CD4-positive, alpha-beta T cell treated with Interleukin-15 for 1 hour (primary cell): ENCODE measurements at regions not wholly inside any gene's neighbourhood (a gene's known extent, or its start where the extent isn't known, plus 50 kb on each side); places are given as distances from the start of the nearest gene placed in this dataset.
"Not testable (repeated sequence)": the region's sequence is repeated elsewhere in the genome, so short reads cannot be mapped to it uniquely, and the experiment has no call there.

Source experiments
- DNase-seq: peaks from one replicate; pipeline ENCODE4 v3.0.0-alpha.2; 2020

GRCh38 chr21:10411776-10412526, 109.4 kb upstream of the TPTE start:
- not testable (repeated sequence) for DNase-seq

DNA sequence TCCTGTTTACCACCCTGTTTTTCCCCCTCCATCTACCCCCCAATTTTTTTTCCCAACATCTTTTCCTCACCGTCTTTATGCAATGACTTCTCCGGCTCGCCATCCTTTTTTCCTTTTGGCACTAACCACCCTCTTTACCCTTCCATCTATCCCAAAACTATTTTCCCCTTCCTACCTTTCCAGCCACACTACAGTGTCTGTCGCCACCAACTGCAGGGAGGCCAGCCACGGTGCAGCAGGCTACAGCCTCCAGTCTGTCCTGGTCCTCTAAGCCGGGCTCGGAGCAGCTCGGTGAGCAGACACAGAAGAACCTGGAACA, 108.5 kb upstream of the TPTE start:
- DNase-seq: not testable (repeated sequence)

GRCh38 chr21:10413247-10414120, 107.9 kb upstream of the TPTE start:
- DNase-seq: not testable (repeated sequence)

DNA sequence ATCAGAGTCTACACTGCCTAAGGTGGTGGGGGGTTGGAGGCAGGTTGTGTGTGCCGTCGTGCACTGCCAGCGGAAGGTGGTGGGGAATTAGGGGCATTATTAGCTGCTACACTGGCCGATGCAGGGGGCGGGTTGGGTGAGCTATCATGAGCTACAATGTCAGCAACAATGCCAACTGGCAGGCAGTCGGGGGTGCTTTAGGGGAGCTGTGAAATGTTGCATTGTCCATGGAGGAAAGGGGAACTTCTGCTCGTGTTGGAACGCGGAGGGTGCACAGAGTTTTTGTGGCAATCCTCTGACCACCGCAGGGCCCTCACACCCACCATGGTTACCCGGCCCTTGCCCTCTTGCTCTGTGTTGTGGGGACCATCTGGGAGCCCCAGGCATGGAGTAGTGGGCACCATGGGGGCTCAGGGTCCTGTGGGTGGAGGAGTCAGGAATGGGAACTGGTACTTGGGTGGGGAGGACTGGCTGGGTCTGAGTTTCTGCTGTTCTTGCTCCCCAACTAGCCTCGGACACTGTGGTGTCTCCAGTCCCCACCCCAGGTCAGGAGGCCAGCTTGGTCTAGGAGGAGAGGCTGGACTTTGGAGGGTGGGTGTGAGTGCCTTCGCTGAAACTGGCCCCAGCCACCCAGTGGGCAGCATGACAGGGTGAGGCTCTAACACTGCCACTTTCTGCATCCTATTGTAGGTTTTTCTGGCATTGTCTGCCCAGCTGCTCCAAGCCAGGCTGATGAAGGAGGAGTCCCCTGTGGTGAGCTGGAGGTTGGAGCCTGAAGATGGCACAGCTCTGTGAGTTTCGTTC, 107.1 kb upstream of the TPTE start:
- DNase-seq: not testable (repeated sequence)

- DNase-seq: not testable (repeated sequence)
Measured at GRCh38 chr21:10414925-10415254, 106.5 kb upstream of the TPTE start.

DNA sequence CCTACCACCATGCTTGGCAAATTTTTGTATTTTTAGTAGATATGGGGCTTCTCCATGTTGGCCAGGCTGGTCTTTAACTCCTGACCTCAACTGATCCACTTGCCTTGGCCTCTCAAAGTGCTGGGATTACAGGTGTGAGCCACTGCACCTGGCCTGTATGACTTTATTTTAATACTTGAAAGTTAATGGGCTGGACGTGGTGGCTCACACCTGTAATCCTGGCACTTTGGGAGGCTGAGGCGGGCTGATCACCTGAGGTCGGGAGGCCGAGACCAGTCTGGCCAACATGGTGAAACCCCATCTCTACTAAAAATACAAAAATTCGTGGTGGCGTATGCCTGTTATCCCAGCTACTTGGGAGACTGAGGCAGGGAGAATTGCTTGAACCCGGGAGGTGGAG, 105.9 kb upstream of the TPTE start:
- not testable (repeated sequence) for DNase-seq

DNA sequence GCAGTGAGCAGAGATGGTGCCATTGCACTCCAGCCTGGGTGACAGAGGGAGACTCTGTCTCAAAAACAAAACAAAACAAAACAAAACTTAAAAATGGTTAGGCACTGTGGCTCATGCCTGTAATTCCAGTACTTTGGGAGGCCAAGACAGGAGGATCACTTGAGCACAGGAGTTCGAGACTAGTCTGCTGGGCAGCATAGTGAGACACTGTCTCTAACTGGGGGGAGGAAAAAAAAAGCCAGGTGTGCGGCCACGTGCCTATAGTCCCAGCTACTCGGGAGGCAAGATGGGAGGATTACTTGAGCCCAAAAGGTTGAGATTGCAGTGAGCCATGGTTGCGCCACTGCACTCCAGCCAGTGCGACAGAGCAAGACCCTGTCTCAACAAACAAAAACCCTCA, 105.5 kb upstream of the TPTE start:
- not testable (repeated sequence) for DNase-seq

GRCh38 chr21:10416691-10417447, 104.5 kb upstream of the TPTE start:
- DNase-seq: not testable (repeated sequence)

DNA sequence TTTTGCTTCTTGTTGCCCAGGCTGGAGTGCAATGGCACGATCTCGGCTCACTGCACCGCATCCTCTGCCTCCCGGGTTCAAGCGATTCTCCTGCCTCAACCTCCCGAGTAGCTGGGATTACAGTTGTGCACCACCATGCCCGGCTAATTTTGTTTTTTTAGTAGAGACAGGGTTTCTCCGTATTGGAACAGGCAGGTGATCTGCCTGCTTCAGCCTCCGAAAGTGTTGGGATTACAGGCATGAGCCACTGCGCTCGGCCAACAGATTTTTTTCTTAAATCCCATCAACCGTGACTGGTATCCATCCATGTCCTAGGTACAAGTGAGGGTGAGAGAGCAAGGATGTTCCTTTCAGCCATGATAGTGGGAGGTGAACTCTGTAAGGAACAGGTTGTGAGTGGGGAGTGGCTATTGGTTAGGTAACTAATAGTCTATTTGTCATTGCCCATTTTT, 103.8 kb upstream of the TPTE start:
- not testable (repeated sequence) for DNase-seq

DNA sequence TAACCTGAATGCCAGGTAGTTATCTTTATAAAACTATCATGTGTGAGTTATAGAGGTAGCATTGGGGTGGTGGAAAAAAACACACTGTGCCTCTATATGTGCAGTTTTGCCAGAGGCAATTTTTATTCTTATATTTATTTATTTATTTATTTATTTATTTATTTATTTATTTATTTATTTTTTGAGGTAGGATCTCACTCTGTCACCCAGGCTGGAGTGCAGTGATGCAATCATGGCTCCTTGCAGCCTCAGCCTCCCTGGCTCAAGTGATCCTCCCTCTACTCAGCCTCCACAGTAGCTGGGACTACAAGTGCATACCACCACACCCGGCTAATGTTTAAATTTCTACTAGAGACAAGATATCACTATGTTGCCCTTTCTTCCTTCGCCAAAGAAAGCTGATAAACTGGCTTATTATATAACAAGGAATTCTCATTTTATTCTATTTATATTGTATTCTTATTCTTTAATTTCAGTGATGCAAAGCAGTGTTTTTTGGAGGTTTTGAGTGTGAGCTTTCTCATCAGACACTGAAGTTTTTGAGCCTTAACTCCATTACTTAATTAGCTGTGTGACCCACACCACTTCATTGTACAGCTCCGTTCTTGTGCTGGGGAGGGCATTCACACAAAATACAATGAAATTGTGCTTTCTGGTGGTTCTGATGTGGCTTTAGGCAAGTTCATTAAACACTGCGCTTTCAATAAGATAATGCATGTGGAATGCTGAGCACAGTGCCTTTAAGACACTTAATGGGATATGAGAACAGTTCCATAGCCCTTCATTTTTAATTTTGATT, 102.9 kb upstream of the TPTE start:
- not testable (repeated sequence) for DNase-seq

- DNase-seq: not testable (repeated sequence)
Measured at GRCh38 chr21:10421199-10421598, 100.2 kb upstream of the TPTE start.

DNA sequence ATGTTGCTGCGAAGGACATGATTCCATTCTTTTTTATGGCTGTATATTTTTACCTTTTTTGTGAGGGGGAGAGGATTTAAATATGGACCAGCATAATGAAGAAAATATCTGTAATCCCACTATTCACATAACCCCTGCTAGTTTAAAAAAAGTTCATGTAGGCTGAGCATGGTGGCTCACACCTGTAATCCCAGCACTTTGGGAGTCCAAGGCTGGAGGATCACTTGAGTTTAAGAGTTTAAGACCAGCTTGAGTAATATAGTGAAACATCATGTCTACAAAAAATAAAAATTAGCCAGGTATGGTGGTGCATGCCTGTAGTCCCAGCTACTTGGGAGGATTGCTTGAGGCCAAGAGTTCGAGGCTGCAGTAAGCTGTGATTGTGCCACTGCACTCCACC, 99.8 kb upstream of the TPTE start:
- DNase-seq: not testable (repeated sequence)

- DNase-seq: not testable (repeated sequence)
Measured at GRCh38 chr21:10424097-10424886, 97.1 kb upstream of the TPTE start.

- not testable (repeated sequence) for DNase-seq
Measured at GRCh38 chr21:10424887-10425145, 96.6 kb upstream of the TPTE start.

DNA sequence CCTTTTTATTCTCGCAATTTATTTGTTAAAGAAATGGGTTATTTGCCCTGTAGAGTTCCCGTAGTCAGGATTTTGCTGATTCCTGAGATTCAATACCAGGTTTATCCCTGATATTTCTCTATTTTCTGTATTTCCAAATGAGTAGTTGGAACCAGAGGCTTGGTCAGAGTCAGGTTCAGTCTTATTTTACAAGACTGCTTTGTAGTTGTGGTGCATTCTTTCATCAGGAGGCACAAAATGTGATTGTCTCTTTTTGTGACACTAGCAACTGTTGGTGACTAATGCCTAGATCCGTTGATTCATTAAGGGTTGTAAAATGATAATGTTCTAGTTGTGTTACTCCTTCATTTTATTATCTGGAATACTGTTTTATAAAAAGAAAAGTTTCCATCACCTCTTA, 95.5 kb upstream of the TPTE start:
- no peak for DNase-seq

DNA sequence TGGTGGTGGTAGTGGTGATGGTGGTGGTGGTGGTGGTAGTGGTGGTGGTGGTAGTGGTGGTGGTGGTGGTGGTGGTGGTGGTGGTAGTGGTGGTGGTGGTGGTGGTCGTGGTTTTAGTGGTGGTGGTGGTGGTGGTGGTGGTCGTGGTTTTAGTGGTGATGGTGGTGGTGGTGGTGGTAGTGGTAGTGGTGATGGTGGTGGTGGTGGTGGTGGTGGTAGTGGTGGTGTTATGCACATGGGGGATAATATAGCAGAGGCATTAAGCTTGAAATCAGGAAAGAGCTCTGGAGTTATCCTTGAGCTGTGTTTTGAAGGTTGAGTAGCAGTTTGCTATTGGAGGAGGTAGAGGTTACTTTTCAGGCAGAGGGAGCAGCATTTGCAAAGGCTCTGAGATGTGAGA, 94.6 kb upstream of the TPTE start:
- not testable (repeated sequence) for DNase-seq

DNA sequence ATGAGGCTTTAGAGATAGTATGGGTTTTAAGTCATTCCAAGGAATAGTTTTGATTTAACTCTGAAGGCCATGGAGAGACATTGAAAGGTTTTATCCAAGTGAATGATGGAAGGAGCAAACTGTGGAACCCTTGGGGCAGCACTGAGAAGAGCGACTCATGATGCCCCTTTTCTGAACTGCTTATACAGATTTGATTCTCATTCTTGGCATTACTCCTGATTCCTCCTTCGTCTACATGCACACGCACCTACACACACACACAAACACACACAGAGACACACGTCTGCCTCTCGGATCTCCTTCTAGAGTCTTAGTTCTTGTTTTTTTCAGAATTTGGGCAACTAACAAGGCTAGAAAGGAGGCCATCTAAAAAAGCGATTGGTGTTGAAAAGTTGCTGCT, 94.1 kb upstream of the TPTE start:
- DNase-seq: not testable (repeated sequence)

DNA sequence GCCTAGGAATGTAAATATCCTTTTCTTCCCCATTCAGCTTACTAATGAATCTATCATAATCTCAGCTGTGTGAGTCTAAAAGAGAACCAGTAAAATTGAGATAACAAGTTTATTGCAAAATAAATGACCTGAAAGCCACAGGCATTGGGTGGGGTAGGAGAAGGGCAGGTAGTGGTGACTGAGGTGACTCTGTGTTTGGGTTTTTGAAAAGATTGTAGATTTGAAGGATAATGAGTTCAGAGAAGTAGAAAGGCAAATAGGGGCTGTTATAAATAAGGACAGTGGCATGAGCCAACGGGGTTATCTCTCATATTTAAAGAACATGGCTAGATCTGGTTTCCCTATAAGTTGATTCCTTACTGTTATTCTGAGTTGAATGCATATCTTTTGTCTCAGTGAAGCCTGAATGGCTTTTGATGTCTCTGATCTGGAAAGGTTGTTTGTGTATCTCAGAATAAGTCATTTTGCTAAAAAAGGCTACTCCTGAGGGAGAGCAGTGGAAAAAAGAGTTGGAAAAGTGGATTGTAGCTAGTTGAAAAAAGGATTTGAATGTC, 92.3 kb upstream of the TPTE start:
- not testable (repeated sequence) for DNase-seq

DNA sequence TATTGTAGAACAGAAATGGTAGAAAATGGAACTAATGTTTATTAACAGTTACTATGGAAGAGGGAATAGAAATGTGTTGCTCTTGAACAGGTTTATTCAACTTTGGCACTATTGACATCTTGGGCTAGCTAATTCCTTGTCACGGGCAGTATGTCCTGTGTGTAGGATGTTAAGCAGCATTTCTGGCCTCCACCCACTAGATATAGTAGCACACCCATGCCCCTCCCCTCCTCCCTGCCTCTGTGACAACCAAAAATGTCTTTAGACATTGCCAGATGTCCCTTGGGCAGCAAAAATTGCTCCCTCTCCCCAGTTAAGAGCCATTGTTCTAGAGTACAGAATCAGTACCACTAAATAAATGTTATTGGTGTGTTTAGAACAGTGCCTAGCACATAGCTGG, 91.4 kb upstream of the TPTE start:
- DNase-seq: no peak

DNA sequence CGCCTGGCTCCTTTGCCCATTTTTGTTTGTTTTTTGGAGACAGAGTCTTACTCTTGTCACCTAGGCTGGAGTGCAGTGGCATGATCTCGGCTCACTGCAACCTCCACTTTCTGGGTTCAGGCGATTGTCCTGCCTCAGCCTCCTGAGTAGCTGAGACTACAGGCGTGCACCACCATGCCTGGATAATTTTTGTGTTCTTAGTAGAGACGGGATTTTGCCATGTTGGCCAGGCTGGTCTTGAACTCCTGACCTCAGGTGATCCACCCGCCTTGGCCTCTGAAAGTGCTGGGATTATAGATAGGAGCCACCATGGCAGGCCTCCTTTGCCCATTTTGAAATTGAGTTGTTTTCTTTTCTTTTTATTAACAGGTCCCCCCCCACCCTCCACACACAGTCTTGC, 89.4 kb upstream of the TPTE start:
- not testable (repeated sequence) for DNase-seq

- DNase-seq: not testable (repeated sequence)
Measured at GRCh38 chr21:10432456-10432855, 88.9 kb upstream of the TPTE start.
